ENCODE measurements at regions not wholly inside any gene's neighbourhood (a gene's known extent, or its start where the extent isn't known, plus 50 kb on each side); places are given as distances from the start of the nearest gene placed in this dataset.

- intact Hi-C loops (cut with micrococcal nuclease; ENCODE audit: unreplicated experiment): no loop called here
- ChIA-PET CTCF (no interaction called here), POLR2A (ENCODE audit: low non-redundant PET) (no interaction called here)
- BruUV-seq (replicated peaks): no TSS peak
- TF ChIP-seq EZH2 (IDR thresholded peaks at IDR 0.05; ENCODE audit: borderline replicate concordance, low read depth, low read length, poor library complexity, severe bottlenecking): no peak
- no peak for TF ChIP-seq CTCF (conservative IDR thresholded peaks at IDR 0.05; ENCODE audit: low read depth, low read length)
- peaks cover 3% of the 10 kb centered on the region for H3K27me3 ChIP-seq (replicated peaks; ENCODE audit: insufficient read depth, low read depth, low read length, poor library complexity)
- H3K27ac ChIP-seq (ENCODE audit: low read depth, low read length, poor library complexity, severe bottlenecking): no peak overlapping the region
- H3K36me3 ChIP-seq (ENCODE audit: insufficient read depth, low read length, poor library complexity, severe bottlenecking): no peaks in the 10 kb centered on the region
- H3K4me1 ChIP-seq (ENCODE audit: insufficient read depth, low read length, poor library complexity, severe bottlenecking): no peaks in the 10 kb centered on the region
- DNase-seq (ENCODE audit: low spot score): no peak
- no peak overlapping the region for H3K4me3 ChIP-seq (ENCODE audit: low read depth, low read length, poor library complexity, severe bottlenecking)
- H3K9me3 ChIP-seq (ENCODE audit: low read depth, low read length, poor library complexity, severe bottlenecking): no peaks in the 10 kb centered on the region
These were observed 64.1 kb upstream of the LCLAT1 start for GRCh38 chr2:30382995-30383394.

- H3K9me3 ChIP-seq (ENCODE audit: low read depth, low read length, poor library complexity, severe bottlenecking): no peaks in the 10 kb centered on the region
- H3K27ac ChIP-seq (ENCODE audit: low read depth, low read length, poor library complexity, severe bottlenecking): no peak overlapping the region
- TF ChIP-seq EZH2 (IDR thresholded peaks at IDR 0.05; ENCODE audit: borderline replicate concordance, low read depth, low read length, poor library complexity, severe bottlenecking) (no peak), CTCF (conservative IDR thresholded peaks at IDR 0.05; ENCODE audit: low read depth, low read length) (no peak)
- H3K4me1 ChIP-seq (ENCODE audit: insufficient read depth, low read length, poor library complexity, severe bottlenecking): no peaks in the 10 kb centered on the region
- ChIA-PET CTCF (no interaction called here), POLR2A (ENCODE audit: low non-redundant PET) (no interaction called here)
- H3K27me3 ChIP-seq (replicated peaks; ENCODE audit: insufficient read depth, low read depth, low read length, poor library complexity): peaks cover 3% of the 10 kb centered on the region
- no peak for DNase-seq (ENCODE audit: low spot score)
- intact Hi-C loops (cut with micrococcal nuclease; ENCODE audit: unreplicated experiment): no loop called here
- BruUV-seq (replicated peaks): no TSS peak
- H3K4me3 ChIP-seq (ENCODE audit: low read depth, low read length, poor library complexity, severe bottlenecking): no peak overlapping the region
- H3K36me3 ChIP-seq (ENCODE audit: insufficient read depth, low read length, poor library complexity, severe bottlenecking): no peaks in the 10 kb centered on the region
These were observed 61.7 kb upstream of the LCLAT1 start for GRCh38 chr2:30385327-30385726.

- Histone ChIP-seq H3K27ac (ENCODE audit: low read depth, low read length, poor library complexity, severe bottlenecking) (no peak overlapping the region), H3K9me3 (ENCODE audit: low read depth, low read length, poor library complexity, severe bottlenecking) (no peaks in the 10 kb centered on the region), H3K27me3 (replicated peaks; ENCODE audit: insufficient read depth, low read depth, low read length, poor library complexity) (no peaks in the 10 kb centered on the region), H3K4me1 (ENCODE audit: insufficient read depth, low read length, poor library complexity, severe bottlenecking) (no peaks in the 10 kb centered on the region), H3K36me3 (ENCODE audit: insufficient read depth, low read length, poor library complexity, severe bottlenecking) (no peaks in the 10 kb centered on the region), H3K4me3 (ENCODE audit: low read depth, low read length, poor library complexity, severe bottlenecking) (no peak overlapping the region)
- POLR2A ChIA-PET (ENCODE audit: low non-redundant PET): no interaction called here
- TF ChIP-seq EZH2 (IDR thresholded peaks at IDR 0.05; ENCODE audit: borderline replicate concordance, low read depth, low read length, poor library complexity, severe bottlenecking): no peak
- no peak for TF ChIP-seq CTCF (conservative IDR thresholded peaks at IDR 0.05; ENCODE audit: low read depth, low read length)
- DNase-seq (ENCODE audit: low spot score): no peak
- no TSS peak for BruUV-seq (replicated peaks)
- intact Hi-C loops (cut with micrococcal nuclease; ENCODE audit: unreplicated experiment): no loop called here
- CTCF ChIA-PET: no interaction called here
These were observed 54.9 kb upstream of the LCLAT1 start for GRCh38 chr2:30392097-30392496.

Data from A673 (cell line).